ENCODE measurements at regions not wholly inside any gene's neighbourhood (a gene's known extent, or its start where the extent isn't known, plus 50 kb on each side); places are given as distances from the start of the nearest gene placed in this dataset.

DNA sequence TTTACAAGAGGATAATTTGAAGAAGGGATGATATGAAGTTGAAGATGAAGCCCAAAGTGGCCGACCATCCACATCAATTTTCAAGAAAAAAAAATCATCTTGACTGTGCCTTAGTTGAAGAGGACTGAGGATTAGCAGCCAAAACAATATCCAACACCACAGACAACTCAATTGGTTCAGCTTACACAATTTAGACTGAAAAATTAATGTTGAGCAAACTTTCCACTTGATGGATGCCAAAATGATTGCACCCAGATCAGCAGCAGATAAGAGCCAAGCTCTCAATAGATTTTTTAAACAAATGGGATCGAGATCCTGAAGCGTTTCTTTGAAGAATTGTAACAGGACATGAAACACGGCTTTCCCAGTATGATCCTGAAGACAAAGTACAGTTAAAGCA lies 163.2 kb downstream of the GADD45G start:
- no peak overlapping the region for H3K4me3 Mint-ChIP-seq
- H3K9me3 Mint-ChIP-seq, result no peaks in the 10 kb centered on the region
- DNase-seq (ENCODE audit: low spot score in 2 of 2), result no peak
- H3K27ac Mint-ChIP-seq, result no peak overlapping the region
- no peak for ATAC-seq
- H3K4me1 Mint-ChIP-seq, result no peaks in the 10 kb centered on the region
- no peaks in the 10 kb centered on the region for H3K36me3 Mint-ChIP-seq

GRCh38 chr9:89768650-89769071 lies 163.8 kb downstream of the GADD45G start:
- Mint-ChIP-seq H3K27ac (no peak overlapping the region), H3K9me3 (no peaks in the 10 kb centered on the region), H3K36me3 (no peaks in the 10 kb centered on the region), H3K4me3 (no peak overlapping the region), H3K4me1 (no peaks in the 10 kb centered on the region)
- no peak for ATAC-seq
- DNase-seq (ENCODE audit: low spot score in 2 of 2), result no peak

- Mint-ChIP-seq H3K4me3 (no peak overlapping the region), H3K36me3 (no peaks in the 10 kb centered on the region), H3K4me1 (no peaks in the 10 kb centered on the region), H3K9me3 (no peaks in the 10 kb centered on the region), H3K27ac (no peak overlapping the region)
- DNase-seq (ENCODE audit: low spot score in 2 of 2), result no peak
- no peak for ATAC-seq
Measured at GRCh38 chr9:89770531-89771174, 165.8 kb downstream of the GADD45G start.

DNA sequence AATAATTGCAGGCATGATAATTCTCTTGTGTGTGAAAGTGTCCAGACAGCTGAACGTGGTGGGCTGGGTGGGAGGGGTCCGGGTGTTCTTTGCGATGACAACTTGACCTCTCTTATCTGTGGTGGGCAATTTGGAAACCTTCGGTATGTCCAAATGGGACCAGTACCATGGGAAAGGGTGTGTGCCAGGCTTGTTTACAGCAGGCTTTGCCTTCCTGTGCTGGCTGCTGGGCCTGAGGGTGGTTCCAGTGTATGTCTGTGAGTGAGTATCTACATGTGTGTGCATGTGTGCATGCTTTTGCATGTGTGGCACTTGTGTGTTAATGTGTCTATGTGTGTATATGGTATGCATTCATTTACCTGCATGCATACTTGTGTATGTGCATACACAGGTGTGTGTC lies 166.4 kb downstream of the GADD45G start:
- Mint-ChIP-seq H3K4me3 (no peak overlapping the region), H3K4me1 (no peaks in the 10 kb centered on the region), H3K36me3 (no peaks in the 10 kb centered on the region), H3K27ac (no peak overlapping the region), H3K9me3 (no peaks in the 10 kb centered on the region)
- ATAC-seq, result no peak
- no peak for DNase-seq (ENCODE audit: low spot score in 2 of 2)

GRCh38 chr9:89773170-89773569 lies 168.4 kb downstream of the GADD45G start:
- Mint-ChIP-seq H3K27ac (no peak overlapping the region), H3K9me3 (no peaks in the 10 kb centered on the region), H3K4me3 (no peak overlapping the region), H3K4me1 (no peaks in the 10 kb centered on the region), H3K36me3 (no peaks in the 10 kb centered on the region)
- ATAC-seq, result peak; percentile 47
- DNase-seq (ENCODE audit: low spot score in 2 of 2), result no peak

DNA sequence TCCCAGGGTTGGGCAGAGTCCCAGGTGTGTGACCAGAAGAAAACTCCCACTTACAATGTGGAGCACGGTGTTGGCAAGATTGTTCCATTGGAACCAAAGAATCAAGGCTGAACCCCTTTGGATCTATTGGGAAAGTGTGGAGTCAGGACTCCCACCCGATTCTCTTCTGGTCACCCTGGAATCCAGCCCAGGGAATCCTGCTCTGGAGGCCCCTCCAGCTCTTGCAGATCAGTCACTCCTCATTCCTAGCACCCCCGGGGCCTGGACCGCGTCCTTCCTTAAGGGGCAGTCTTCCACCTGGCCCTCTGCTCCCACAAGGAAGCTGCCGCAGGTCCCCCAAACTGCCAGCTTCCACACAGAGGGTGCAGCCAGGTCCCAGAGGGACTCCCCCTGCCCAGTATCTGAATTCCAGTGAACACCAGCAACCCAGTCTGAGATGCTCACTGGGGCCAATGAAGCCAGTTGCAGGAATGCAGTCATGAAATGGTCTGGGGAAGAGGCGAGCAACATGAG lies 170.1 kb downstream of the GADD45G start:
- DNase-seq (ENCODE audit: low spot score in 2 of 2) (no peak), ATAC-seq (no peak)
- Mint-ChIP-seq H3K36me3 (no peaks in the 10 kb centered on the region), H3K4me1 (no peaks in the 10 kb centered on the region), H3K4me3 (no peak overlapping the region), H3K9me3 (no peaks in the 10 kb centered on the region), H3K27ac (no peak overlapping the region)

DNA sequence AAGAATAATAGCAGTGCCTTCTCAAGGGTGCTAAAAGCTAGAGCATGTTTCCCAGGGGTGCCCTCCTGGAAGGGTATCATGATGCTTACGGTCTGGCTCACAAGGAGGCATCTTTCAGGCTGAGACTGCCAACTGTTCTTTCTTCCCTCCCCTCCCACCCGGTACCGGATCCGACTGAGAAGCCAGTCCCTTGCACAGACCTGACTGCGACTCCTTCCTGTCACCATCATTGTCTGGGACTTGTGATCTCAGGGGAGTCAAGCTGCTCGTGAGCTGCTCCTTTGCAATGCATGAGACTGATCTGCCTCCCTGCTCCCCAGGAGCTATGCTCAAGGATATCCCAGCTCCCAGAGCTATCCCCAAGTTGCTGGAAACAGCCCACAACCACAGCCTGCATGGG lies 170.8 kb downstream of the GADD45G start:
- Mint-ChIP-seq H3K4me1 (no peaks in the 10 kb centered on the region), H3K36me3 (no peaks in the 10 kb centered on the region), H3K27ac (no peak overlapping the region), H3K4me3 (no peak overlapping the region), H3K9me3 (no peaks in the 10 kb centered on the region)
- DNase-seq (ENCODE audit: low spot score in 2 of 2) (no peak), ATAC-seq (no peak)

GRCh38 chr9:89776795-89777525 lies 172.1 kb downstream of the GADD45G start:
- Mint-ChIP-seq H3K9me3 (no peaks in the 10 kb centered on the region), H3K36me3 (no peaks in the 10 kb centered on the region), H3K4me1 (no peaks in the 10 kb centered on the region), H3K4me3 (no peak overlapping the region), H3K27ac (no peak overlapping the region)
- ATAC-seq (no peak), DNase-seq (ENCODE audit: low spot score in 2 of 2) (no peak)

DNA sequence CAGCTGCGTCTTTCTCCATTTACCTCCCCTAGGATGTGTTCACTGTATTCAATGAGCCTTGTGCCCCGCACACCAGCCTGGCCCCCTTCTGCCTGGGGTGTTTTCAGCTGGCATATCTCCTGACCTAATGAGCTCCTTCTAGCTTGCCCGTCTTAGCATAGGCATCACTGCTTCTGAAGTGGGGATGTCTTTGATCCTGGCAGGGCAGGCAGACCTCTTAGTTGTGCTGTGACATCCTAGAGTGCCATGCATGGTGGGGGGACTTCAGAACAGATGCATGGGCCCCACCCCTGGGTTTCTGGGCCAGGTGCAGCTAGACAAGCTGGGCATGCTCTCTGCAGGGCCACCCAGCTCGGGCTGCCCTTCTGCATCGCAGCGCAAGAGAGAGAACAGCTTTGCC lies 172.7 kb downstream of the GADD45G start:
- Mint-ChIP-seq H3K4me1 (no peaks in the 10 kb centered on the region), H3K4me3 (no peak overlapping the region), H3K9me3 (no peaks in the 10 kb centered on the region), H3K27ac (no peak overlapping the region), H3K36me3 (no peaks in the 10 kb centered on the region)
- ATAC-seq (no peak), DNase-seq (ENCODE audit: low spot score in 2 of 2) (no peak)

DNA sequence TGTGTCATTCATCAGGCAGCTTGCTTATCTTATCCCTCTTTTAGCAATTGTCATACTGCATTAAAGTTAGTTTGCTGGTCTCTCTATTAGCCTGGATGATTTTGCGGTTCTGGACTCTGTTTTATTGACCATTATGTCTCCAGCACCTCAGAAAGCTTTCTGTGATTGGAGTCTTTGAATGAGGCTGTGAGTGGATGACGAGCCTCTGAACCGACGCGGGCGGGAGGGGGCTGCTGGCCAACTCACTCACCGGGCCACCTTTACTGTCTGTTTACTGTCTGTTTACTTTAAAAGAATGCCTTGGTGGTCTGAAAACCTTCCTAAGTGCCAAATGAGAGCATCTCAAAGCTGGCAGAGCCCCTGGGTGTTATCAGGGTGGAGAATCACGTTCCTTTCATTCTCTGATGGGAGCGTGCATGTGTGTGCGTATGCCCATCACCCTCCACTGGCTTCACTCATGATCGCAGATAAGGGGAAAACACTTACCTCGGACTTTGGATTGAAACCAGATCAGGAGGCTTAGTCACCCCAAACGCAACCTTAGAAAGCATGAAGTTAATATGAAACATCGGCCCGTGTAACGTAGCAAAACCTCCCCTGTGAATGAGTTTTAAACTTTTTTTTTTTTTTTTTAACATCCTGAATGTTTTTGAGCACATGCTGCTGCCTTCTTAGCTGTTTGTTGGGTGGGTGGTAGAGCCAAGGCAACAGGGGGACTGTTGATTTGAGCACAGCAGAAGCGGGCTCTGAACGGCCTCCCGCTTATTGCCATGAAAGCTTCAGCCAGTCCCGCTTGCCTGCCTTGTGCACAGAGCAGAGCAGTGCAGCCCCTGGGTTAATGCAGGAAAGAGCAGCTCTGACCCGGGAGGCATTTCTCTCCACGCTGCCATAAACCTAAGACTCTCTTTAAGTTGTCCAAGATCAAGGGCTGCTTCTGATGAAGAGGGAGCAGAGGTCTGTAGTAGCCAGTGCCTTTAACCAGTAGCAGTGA lies 173.6 kb downstream of the GADD45G start:
- ATAC-seq, result no peak
- no peak for DNase-seq (ENCODE audit: low spot score in 2 of 2)
- H3K4me1 Mint-ChIP-seq, result no peaks in the 10 kb centered on the region
- H3K27ac Mint-ChIP-seq, result no peak overlapping the region
- H3K36me3 Mint-ChIP-seq, result no peaks in the 10 kb centered on the region
- H3K4me3 Mint-ChIP-seq, result no peak overlapping the region
- no peaks in the 10 kb centered on the region for H3K9me3 Mint-ChIP-seq

DNA sequence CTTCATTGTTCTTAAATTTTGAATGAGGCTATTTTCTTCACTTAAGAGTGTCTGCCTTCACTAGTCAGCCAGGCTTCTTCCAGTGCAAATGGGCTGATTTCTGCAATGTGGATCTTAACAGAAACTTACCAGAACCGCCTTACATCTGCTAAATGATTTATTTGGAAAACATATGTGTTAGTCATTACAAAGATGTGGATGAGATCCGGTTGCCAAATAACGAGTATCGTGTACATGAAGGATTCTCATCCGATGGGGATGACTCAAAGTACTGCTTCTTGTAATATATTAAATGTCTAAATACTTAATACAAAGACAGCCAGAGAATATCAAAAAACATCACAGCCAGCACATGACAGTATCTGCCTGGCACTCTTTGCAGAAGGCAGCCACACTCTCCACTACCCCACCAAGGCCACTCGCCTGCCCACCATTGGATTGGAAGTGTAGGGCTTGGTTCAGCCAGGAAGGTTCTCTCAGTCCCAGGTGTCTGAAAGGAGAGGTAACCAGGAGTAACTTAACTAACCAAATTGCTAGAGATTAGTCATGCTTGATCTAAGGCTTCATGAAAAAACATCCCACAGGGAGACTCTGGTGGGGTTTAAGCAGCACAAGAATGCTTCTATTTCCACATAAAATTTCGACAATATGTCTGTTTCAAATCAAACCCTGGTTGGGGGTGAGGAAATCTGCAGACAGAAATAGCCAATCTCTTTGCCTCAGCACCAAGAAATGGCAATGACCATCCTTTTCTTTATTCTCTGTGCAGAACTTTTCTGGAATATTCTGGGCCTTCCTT lies 174.8 kb downstream of the GADD45G start:
- no peak overlapping the region for H3K4me3 Mint-ChIP-seq
- H3K4me1 Mint-ChIP-seq, result no peaks in the 10 kb centered on the region
- DNase-seq (ENCODE audit: low spot score in 2 of 2) (no peak), ATAC-seq (no peak)
- no peaks in the 10 kb centered on the region for H3K9me3 Mint-ChIP-seq
- no peak overlapping the region for H3K27ac Mint-ChIP-seq
- no peaks in the 10 kb centered on the region for H3K36me3 Mint-ChIP-seq

DNA sequence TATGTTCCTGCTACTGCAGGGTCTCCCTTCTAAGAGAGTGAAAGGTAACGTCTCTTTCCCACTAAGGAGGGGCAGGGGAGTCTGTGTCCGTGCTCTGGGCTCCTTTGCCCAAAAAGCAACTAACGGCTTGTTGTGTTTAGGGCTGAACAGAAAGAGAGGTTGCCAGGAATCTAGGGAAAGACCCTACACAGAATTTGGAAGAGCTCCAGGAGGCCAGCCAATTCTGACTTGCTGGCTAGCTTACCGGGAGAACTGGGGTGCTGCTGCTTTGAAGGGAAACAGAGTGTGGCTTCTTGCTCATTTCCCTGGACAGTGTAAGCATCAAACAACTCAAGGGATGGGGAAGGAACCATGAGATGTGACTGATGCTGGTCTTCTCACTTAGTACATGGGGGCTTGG lies 176.1 kb downstream of the GADD45G start:
- DNase-seq (ENCODE audit: low spot score in 2 of 2), result no peak
- no peak overlapping the region for H3K4me3 Mint-ChIP-seq
- H3K36me3 Mint-ChIP-seq, result no peaks in the 10 kb centered on the region
- no peaks in the 10 kb centered on the region for H3K4me1 Mint-ChIP-seq
- no peak overlapping the region for H3K27ac Mint-ChIP-seq
- ATAC-seq, result no peak
- no peaks in the 10 kb centered on the region for H3K9me3 Mint-ChIP-seq

- H3K4me1 Mint-ChIP-seq, result no peaks in the 10 kb centered on the region
- no peak for DNase-seq (ENCODE audit: low spot score in 2 of 2)
- no peak overlapping the region for H3K27ac Mint-ChIP-seq
- H3K4me3 Mint-ChIP-seq, result no peak overlapping the region
- no peaks in the 10 kb centered on the region for H3K36me3 Mint-ChIP-seq
- no peaks in the 10 kb centered on the region for H3K9me3 Mint-ChIP-seq
- peak; percentile 83 for ATAC-seq
Measured at GRCh38 chr9:89781838-89782540, 177.2 kb downstream of the GADD45G start.

GRCh38 chr9:89786655-89787054 lies 181.8 kb downstream of the GADD45G start:
- Mint-ChIP-seq H3K36me3 (no peaks in the 10 kb centered on the region), H3K9me3 (no peaks in the 10 kb centered on the region), H3K27ac (no peak overlapping the region), H3K4me1 (no peaks in the 10 kb centered on the region), H3K4me3 (no peak overlapping the region)
- ATAC-seq, result no peak
- no peak for DNase-seq (ENCODE audit: low spot score in 2 of 2)

Measured in stimulated activated effector memory CD8-positive, alpha-beta T cell treated with anti-CD3 and anti-CD28 coated beads, Interleukin-12 subunit alpha, Interleukin-12 subunit beta, amount 100 ng/mL, for 72 hours (primary cell).